HG03432 (cell line): ENCODE measurements at regions not wholly inside any gene's neighbourhood (a gene's known extent, or its start where the extent isn't known, plus 50 kb on each side); places are given as distances from the start of the nearest gene placed in this dataset.

Experiments used
- ATAC-seq: cut with Tn5 transposase; IDR thresholded peaks from one replicate; pipeline ENCODE4 v1.9.1; 2021; ENCODE audit warnings: mild to moderate bottlenecking, moderate library complexity; ENCODE audit not compliant: unreplicated experiment

DNA sequence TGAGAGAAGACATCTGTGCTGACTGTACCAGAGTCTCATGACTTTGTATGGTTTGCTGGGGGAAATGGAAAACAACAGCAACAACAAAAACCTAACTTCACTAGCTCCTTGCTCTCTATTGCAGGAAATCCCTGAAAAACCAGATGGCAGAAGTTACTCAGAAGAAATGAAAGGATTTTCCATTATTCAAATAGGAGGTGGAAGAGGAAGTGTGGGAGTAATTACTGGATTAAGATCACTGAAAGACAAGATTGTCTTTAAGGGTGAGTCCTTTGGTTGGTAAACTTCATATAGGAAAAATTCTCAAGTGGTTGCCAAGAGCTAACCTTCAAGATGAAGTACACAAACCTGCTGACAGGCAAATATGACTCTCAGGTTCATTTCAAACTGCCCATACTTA is 391.9 kb upstream of the ATP2B1 start:
- no peak for ATAC-seq

DNA sequence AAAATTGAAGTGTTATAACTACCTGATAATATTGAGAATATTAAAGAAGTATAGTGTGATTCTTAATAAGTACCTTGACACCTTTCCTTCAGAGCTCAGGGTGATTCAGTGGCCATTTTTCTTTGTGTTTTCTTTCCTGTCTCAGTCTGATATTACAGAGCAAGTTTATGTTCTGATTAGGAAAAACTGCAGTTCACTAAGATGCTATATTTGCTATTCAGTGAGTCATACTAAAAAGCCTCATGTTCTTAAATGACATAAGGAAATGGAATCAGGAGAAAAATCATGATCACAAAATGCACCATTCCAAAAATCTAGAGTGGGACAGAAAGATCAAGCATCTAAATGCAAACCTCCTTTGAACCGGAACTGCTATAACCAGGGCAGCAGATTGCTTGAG is 390.6 kb upstream of the ATP2B1 start:
- ATAC-seq = no peak

DNA sequence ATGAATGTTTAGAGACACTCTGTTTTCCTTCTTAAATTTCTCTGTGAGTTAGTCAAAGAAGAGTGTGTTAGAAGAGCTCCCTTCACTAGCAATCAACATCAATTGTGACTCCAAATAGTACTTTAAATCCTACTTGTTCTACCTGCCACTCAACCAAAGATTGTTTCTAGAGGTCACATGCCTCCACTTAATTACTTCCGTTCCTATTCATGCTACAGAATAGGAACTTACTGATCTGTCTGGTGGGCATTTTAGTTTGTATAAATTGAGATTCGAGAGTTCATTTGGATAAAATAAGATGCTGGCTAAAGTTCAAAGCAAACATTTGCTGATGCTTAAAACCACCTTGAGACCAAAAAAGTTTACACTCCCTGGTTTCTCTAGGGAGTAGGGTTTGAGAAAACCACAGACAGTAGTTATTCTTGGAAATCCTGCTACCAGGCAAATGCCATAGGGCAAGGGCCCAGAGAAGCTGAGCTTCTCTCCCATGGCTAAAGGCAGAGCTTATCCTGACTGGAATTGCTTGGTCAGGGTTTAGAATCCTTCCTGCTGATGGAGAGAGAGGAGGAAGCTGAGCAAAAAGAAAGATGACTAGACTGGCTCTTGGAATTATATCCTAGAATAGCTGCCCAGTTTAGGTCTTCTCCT is 389.6 kb upstream of the ATP2B1 start:
- ATAC-seq = no peak

DNA sequence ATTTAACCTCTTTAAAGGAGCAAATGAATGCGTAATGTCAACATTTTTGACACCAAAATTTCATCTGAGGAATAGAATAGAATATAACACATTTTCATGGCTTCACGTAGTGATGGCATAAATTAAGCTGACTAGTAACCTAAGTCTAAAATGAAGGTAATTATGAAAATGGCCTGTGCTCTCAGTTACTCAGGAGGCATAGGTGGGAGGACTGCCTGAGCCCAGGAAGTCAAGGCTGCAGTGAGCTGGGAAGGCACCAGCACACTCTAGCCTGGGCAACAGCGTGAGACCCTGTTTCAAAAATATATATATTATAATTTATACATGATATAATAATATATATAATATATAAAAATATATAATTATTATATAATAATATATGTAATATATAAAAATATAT is 383.2 kb upstream of the ATP2B1 start:
- ATAC-seq = no peak

DNA sequence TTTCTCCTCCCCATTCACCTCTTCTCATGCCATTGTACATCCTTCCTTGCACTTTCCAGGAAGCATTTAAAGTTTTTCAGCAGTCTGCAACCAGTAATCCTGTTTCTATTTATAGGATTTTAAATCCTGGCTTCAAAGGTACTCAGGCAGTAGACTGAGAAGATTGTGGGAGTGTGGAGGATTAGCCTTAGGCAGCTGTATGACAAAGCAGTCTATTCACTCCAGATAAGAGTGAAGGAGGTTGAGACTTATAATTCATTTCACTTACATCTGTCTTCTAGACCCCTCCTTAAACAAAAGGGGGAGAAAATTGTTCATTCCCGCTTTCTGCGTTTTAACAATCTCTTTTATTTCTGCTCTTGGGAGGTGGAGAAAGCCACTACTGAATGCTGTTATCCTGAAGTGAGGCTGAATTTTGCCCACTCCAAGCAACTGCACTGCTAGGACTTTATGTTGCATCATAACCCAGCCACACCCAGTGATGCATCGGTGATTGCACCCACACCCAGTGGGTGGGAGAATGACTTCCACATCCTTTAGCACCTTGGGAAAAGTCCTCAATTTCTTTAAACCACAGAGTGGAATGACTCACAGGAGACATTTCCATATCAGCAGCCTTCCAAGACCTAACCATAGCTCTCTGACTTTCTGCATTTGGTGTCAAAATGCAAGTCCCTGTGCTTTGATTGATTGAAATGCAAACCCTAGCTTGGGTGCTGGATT is 382.5 kb upstream of the ATP2B1 start:
- ATAC-seq = no peak

DNA sequence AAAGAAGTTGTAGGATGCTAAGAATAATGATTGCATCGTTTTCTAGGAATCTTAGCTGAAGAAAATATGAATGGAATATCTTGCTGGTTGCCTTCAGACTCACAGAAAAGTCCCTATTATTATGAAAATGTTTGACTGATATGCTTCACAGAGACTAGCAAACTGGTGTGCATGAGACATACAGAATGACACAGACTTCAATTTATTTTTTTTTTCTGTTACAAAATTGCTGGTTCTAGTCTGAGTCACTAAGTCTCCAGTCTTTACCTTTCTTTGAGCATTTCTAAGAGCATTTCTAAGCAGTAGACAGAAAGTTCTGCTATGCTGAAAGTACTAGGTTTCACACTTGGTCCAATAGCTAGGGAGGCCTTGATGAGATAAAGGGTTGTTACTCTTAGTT is 377.6 kb upstream of the ATP2B1 start:
- ATAC-seq = no peak

DNA sequence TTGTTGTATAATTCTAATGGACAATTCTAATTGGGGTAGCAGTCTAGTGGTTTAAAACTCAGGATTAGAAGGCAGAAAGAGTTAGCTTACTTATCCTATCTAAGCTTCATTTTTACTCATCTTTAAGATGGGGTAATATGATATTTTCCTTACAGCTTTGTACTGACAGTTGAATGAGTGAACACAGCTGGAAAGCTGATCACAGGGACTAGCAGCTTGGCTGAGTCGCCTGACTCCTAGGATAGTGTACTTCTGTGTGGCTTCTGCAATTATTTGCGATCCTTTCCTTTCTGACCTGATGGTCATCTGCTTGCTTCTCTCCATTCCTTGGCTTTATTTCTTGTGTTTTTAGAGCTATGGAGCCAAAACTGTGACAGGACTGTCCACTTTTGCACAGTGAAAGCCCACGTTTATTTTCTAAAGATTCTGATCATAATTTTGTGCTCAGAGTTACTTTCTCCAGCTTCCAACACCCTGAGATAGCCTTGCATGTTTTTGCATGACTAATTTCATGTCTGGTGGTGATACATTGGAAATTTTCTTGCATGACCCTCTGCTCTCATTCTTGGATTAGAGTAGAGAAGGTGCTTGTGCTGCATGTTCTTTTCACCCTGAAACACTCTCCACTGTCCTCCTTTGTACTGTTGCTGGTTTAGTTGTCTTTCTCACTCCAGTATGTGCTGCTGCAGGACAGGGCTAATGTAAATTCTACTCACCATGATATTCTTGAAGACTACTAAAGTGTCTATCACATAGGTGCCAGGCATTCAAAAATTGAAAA is 377.0 kb upstream of the ATP2B1 start:
- no peak for ATAC-seq

DNA sequence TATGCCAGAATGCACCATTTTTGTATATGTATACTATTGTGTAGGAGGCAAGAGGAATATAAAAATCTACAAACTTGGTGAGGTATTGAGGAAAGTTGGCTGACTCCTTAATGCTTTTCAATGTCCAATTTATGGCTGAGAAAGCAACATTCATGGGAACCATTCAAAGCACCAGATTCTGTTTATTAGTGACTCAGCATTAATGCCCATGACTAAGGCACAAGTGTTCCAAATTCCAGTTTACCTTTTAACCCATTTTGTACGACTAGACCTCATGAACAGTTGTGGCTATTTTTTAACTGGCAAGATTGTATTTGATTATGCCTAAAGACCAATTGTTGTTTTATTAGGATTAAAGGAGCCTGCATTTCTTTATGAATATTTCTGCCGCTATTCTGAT is 375.4 kb upstream of the ATP2B1 start:
- ATAC-seq = no peak

DNA sequence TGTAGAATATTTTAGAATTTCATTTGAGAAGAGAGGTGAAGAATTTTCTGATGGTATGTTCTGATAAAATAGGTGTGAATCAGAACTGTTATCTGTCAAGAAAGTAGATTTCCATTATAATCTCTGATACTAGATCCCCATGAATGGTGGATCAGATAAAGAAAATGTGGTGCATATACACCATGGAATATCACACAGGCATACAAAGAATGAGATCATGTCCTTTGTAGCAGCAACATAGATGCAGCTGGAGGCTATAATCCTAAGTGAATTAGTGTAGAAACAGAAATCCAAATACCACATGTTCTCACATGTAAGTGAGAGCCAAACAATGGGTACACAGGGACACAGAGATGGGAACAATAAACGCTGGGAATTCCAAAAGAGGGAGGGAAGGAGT is 372.0 kb upstream of the ATP2B1 start:
- ATAC-seq = no peak

DNA sequence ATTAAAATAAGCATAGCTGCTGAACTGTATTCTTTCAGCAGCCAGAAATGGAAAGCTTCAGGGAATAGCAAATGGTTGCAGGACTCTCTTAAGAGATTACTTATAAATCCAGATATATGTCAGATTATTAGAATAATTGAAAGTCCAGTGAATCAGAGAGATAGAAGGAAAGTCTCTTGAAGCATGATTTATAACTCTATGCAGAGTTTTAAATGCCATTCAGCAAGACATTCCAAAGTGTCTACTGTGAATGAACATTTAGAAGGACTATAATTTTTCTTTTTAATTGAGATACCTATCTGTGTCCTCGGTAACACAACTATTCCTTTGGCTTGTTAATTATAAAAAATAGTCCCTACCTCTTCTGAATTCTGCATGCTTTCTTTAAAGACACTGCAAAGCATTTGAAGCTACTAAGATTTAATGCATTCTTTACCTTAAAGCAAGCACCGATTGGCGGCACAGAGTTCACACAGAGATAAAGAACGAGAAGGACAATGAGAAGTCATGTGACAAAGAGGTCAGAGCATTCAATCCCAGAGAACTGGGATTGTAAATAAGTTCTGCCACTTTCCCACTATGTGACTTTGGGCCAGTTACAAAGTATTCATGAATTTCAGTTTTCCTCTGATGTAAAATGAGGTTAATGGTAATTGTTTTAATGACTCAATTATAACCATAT is 371.0 kb upstream of the ATP2B1 start:
- ATAC-seq = no peak

DNA sequence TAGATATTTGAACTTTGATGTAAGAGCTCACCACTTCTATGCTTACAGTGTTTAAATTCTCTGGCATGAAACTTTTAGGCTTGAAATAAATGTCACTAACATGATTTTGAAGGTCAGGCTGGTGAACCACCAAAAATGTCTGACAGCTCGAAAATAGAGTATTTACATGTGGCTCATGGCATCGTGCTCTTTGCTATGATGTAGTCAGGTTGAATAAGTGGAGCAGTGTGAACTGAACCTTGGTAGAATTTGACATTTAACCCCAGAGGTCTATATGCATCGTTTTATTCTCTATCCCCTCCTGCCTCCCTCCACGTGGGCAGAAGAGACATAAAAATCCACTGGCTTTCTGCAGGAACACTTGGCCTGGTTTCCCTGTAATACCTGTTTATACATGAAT is 369.7 kb upstream of the ATP2B1 start:
- no peak for ATAC-seq

DNA sequence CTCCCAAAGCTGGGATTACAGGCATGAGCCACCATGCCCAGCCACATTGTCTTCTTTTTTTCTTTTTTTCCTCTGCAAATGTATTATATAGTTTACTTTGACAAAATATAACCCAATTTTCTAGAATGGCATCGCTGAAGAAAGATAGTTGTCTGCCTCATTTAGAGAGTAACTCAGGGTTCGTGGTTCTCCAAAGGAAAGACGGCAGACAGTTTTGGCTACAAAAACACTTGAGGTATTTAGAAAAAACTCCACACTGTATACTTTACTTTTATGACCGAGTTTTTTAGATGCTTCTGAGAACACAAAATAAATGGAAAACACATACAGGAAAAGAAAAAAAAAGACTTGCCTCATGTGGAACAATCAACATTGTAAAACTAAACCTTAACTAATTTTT is 369.1 kb upstream of the ATP2B1 start:
- ATAC-seq = no peak

DNA sequence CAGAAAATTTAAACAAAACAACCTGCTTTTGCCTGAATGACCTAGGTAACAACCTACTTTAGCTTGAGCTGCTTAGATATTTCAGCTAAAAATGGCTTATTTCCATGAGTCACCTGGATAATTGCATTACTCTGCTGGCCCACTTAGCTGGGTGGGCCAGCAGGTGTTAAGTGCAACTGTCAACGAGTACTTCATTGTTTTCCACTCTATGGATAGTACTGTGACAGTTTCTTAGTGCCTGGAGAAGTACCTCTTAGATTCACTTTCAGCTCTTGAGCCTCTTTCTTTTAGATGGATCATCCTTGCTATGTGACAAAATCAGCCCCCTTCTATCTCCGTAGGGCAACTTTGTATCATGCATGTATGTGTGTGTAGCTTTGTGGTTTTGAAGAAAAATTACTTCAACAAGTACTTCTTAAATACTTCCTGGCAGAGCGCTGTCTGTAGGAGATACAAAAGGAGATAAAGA is 368.2 kb upstream of the ATP2B1 start:
- no peak for ATAC-seq

DNA sequence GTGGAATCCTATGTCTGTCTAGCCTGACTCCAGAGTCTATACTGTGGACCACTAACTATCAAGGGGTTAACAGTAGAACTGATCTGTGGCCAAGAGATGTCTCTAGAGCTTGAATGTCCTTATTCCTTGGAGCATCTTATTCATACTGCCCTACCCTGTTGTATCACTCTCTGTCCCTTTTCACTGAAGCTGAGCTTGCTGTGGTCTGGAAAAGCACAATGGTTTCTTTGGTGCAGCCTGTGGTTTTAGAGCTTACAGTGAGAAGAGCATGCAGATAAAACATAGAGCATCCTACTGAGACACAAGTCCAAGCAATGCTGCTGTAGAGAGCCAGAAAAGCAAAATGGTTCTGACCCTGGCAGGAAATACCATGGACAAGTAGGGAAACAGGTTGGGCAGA is 367.0 kb upstream of the ATP2B1 start:
- ATAC-seq = no peak

DNA sequence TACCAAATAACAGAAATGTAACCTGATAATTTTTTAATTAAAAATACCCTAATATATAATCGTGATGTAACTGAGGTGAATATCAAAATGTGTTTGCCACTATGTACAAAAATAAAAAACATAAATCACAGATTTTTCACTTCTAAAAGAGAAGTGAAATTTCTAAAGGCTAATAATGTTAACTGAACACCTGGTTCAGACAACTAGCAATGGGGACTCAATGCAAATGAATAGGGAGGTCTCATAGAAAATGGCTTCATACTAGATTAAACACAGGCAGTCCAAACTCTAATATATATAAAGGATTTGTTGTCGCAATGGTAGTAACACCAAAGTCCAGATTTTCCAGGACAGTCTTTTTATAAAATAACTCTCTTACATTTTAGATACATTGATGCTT is 365.4 kb upstream of the ATP2B1 start:
- ATAC-seq = peak; percentile 77

DNA sequence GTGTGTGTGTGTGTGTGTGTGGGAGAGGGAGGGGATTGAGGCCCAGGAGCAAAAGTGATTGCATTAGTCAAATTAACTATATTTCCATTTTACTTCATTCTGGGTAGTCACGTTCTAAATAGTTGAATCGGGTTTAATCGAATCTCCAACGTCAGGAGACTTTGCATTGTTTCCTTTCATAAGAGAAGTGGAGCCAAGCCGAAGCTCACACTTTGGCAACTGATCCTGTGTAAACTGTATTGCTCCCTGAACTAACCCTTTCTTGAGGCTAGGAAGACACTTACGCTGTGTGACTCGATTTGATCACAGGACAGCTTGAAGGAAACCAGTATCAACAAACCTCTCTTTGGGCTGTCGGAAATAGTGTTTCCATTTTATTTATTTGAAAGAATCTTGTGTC is 363.4 kb upstream of the ATP2B1 start:
- ATAC-seq = no peak

DNA sequence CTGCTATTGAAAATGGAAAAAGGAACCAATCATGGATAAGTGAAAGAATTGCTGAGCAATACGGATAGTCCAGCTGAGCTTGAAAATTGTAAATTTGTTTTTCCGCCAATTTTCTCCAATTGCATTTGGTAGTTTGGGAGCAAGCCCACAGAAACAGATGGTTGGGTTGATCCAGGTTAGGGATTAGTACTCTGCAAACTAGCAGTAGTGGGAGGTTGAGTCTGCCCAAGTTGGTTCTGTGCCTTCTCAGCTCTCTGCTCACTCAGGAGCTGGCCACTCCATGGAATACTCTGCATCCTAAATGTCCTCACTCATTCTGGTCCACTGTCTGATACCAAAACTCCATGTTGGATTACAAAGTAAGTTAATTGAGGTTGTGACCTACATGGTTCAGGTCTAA is 361.1 kb upstream of the ATP2B1 start:
- no peak for ATAC-seq

DNA sequence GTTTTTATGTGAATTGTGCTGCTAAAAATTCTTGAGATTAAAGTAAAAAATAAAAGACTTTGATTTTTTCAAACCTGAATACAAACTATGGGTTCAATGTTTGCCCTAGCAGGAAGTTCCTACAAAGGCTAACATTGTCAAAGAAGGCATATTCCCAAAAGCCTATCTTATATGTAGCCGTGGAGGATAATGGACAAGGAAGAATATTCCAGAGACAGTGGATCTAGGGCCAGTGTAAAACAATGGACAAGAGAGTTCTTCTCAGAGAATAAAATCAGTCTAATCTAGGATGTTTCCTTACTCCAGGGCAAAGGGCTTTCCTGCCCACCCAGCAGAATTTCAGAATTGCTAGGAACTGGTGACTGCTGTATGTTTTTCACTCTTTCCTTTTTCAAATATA is 359.2 kb upstream of the ATP2B1 start:
- ATAC-seq = no peak

DNA sequence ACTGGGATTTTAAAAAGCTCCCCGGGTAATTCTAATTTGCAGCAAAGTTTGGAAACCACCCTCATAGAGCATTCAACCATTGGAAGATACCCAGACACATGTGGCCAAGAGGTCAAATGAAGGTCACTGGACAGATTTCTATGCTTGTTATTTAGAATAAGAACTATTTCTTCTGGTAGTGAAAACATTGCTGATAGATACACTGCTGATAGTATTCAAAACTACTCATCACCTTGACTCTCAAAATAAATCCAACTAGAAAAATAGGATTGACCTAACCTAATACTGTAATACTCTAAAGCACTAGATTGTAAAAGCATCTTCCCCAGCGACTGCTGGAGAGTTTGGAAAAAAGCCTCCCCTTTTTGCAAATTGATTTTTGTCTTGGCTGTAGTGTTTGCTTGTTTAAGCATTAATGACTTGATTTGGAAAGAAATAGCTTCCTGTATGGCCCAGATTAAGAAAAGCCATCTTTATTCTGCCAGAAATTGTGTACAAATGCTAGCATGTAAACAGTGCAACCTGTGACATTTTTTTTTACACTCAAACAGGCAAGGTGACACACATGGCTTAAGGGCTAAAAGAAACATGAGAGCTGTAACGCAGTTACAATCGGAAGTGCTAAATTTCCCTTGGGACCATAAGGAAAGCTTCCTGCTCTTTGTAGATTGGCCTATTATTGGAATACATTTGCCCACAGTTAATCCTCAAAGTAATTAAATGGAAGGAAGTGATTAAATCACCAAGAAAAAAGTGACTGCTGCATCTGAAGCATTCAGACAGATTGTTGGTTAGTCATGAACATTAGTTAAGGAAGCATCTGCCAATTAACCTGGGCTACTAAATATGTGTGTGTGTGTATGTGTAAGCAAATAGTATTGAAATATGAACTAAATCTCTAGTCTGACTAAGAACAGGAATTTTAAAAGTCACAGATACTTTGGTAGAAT is 356.5 kb upstream of the ATP2B1 start:
- ATAC-seq = peak; percentile 50

DNA sequence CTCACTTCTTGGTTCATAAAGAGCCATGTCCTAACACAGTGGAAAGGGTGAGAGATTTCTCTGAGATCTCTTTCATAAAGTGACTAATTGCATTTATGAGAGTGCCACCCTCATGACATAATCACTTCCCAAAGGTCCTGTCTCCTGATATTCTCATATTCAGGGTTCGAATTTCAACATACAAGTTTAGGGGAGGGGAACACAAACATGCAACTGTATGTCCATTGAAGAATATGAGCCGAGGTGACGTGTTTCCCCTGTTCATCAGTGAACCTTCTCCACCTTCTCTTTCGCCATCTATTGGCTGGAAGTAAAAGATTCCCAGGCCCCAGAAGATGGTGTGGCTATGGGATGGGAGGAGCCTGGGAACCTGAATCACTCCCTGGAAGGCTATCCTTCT is 354.2 kb upstream of the ATP2B1 start:
- no peak for ATAC-seq
